ENCODE measurements at regions not wholly inside any gene's neighbourhood (a gene's known extent, or its start where the extent isn't known, plus 50 kb on each side); places are given as distances from the start of the nearest gene placed in this dataset.

GRCh38 chr3:150059729-150060128 is 89.0 kb upstream of the PFN2 start:
- TF ChIP-seq CTCF (conservative IDR thresholded peaks at IDR 0.05 in 1 of 2, IDR thresholded peaks at IDR 0.05 in 1 of 2; ENCODE audit: low read depth in 1 of 2, low read length in 2 of 2) (no peak), EZH2 (IDR thresholded peaks at IDR 0.05; ENCODE audit: low read length, missing control alignments) (no peak)

Data from fibroblast of lung (primary cell).